ENCODE measurements at regions not wholly inside any gene's neighbourhood (a gene's known extent, or its start where the extent isn't known, plus 50 kb on each side); places are given as distances from the start of the nearest gene placed in this dataset.

DNA sequence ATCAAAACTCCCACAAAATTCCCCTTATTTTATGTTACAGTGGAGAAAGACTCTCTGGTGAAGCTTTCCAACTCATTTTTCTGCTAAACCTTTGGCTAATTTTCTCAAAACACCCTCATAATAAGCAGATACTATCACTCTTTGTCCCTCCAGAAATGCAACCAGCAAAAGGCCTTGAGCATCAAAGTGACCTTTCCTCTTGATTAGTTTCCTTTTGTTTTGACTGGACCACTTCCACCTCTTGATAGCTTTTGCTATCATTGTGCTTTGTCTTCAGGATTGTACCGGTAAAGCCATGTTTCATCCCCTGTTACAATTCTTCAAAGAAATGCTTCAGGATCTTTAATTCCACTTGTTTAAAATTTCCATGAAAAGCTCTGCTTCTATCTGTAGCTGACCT lies 115.1 kb upstream of the SLC13A1 start:
- no peak for TF ChIP-seq GATA2 (IDR thresholded peaks at IDR 0.05; ENCODE audit: low read depth, low read length)
- TF ChIP-seq GATA3 (IDR thresholded peaks at IDR 0.05; ENCODE audit: low read depth, low read length): no peak

Measured in SH-SY5Y (cell line).